ENCODE measurements at regions not wholly inside any gene's neighbourhood (a gene's known extent, or its start where the extent isn't known, plus 50 kb on each side); places are given as distances from the start of the nearest gene placed in this dataset.

GRCh38 chr6:128759901-128760300 lies 123.0 kb upstream of the LAMA2 start:
- TF ChIP-seq CTCF (IDR thresholded peaks at IDR 0.05; ENCODE audit: insufficient read depth, low read length, poor library complexity, severe bottlenecking), result no peak
- TF ChIP-seq EZH2phosphoT487 (conservative IDR thresholded peaks at IDR 0.05; ENCODE audit: low read length), result no peak
